Astrocyte of the cerebellum (primary cell): ENCODE measurements at regions not wholly inside any gene's neighbourhood (a gene's known extent, or its start where the extent isn't known, plus 50 kb on each side); places are given as distances from the start of the nearest gene placed in this dataset.

Source experiments
- DNase-seq: peaks from one replicate; pipeline ENCODE4 v3.0.0-alpha.2; 2011; ENCODE audit warnings: low read depth
- H3K4me3 ChIP-seq: 2 replicates; pipeline ENCODE4 v1.5.1; 2011; ENCODE audit warnings: mild to moderate bottlenecking, low read depth, low read length, moderate library complexity
- CTCF ChIP-seq: IDR thresholded peaks from 2 replicates; pipeline ENCODE4 v1.5.1; 2012; ENCODE audit warnings: low read length, low read depth, moderate library complexity, mild to moderate bottlenecking; ENCODE audit errors: missing control alignments
- in situ Hi-C: cut with HindIII; loops from 2 replicates; pipeline ENCODE4 v1.10.0; 2017; ENCODE audit warnings: low sequenced_read_pairs

- DNase-seq = peak; percentile 87
- TF ChIP-seq CTCF = no peak
- in situ Hi-C loops = no loop called here
Measured at GRCh38 chr7:135856356-135857144, 107.9 kb upstream of the FAM180A start.

GRCh38 chr7:135855846-135856245, 107.2 kb upstream of the FAM180A start:
- no peak overlapping the region for H3K4me3 ChIP-seq
- in situ Hi-C loops = no loop called here
- TF ChIP-seq CTCF = no peak
- DNase-seq = peak; percentile 44

More at GRCh38 chr7:135856356-135857144, 107.9 kb upstream of the FAM180A start:
- no peak overlapping the region for H3K4me3 ChIP-seq

GRCh38 chr7:135853499-135853898, 104.9 kb upstream of the FAM180A start:
- no peak for DNase-seq
- in situ Hi-C loops = no loop called here
- no peak for TF ChIP-seq CTCF
- no peak overlapping the region for H3K4me3 ChIP-seq

DNA sequence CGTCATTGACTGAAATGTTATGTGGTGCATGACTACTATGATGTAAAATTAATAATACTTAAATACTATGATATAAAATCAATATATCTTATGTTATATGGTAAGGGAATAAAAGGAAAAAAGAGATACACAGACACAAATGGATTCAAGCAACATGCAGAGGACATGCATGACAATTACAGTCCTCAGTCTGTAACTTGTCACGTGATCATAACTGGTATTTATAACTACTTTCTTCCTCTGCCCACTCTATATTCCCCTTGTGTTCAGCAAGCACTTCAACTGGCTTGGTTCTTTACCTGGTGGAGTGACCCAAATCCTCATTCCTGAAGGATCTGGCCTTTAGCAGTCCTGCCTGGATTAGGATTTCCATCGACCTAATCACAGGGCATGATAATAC, 104.4 kb upstream of the FAM180A start:
- TF ChIP-seq CTCF = no peak
- H3K4me3 ChIP-seq = no peak overlapping the region
- in situ Hi-C loops = no loop called here
- DNase-seq = no peak

DNA sequence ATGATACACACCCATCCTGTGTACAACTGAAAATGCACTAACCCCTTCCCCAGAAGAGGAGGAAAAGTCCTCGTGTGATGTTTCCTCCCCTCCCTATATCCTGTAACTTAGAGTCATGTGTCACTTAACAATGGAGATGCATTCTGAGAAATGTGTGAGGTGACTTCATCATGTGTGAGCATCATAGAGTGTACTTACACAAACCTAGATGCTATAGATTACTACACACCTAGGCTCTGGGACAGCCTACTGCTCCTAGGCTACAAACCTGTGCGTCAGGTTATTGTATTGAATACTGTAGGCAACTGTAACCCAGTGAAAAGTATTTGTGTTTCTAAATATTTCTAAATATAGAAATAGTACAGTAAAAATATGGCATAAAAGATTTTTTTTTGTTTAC, 98.6 kb upstream of the FAM180A start:
- no peak for TF ChIP-seq CTCF
- in situ Hi-C loops = no loop called here
- no peak overlapping the region for H3K4me3 ChIP-seq
- DNase-seq = no peak

DNA sequence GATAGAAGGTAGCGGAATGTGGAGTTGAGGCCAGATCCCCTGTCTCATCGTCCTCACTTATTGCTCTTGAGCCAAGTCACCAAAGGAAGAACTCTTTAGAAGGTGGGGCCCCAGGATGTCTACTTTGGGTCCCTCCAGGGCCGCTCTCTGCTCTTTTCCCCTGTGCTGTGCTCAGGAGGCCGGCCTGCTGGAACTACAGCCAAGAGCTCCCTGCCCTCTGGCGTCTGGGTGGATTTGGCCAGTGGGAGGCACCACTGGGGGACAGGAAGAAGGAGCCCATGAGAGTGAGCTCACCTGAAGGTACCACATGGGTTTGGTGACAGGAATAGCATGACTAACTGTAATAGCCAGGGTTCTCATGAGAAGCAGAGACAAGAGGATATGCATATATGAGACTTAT, 97.7 kb upstream of the FAM180A start:
- no peak for DNase-seq
- in situ Hi-C loops = no loop called here
- no peak for TF ChIP-seq CTCF
- no peak overlapping the region for H3K4me3 ChIP-seq
